ENCODE measurements at regions not wholly inside any gene's neighbourhood (a gene's known extent, or its start where the extent isn't known, plus 50 kb on each side); places are given as distances from the start of the nearest gene placed in this dataset.

GRCh38 chr10:128938558-128938957, 528.5 kb upstream of the MGMT start:
- TF ChIP-seq HNF4A (conservative IDR thresholded peaks at IDR 0.05): no peak
- TF ChIP-seq SP1 (IDR thresholded peaks at IDR 0.05): no peak
- TF ChIP-seq GABPA (IDR thresholded peaks at IDR 0.05 in 1 of 2, conservative IDR thresholded peaks at IDR 0.05 in 1 of 2): no peak
- no peak for TF ChIP-seq CTCF (IDR thresholded peaks at IDR 0.05; ENCODE audit: low read depth, low read length, missing input control)
- no peak for TF ChIP-seq FOXA2 (IDR thresholded peaks at IDR 0.05)
- no peak for TF ChIP-seq YY1 (IDR thresholded peaks at IDR 0.05)
- DNase-seq (ENCODE audit: low spot score): no peak
- WGBS: 86% methylated on average over 3 of the region's 3 CpGs

GRCh38 chr10:128940081-128940480, 527.0 kb upstream of the MGMT start:
- Histone ChIP-seq H3K36me3 (ENCODE audit: control insufficient read depth in 4 of 4, insufficient read depth in 3 of 4, low read depth in 1 of 4, low read length in 3 of 4) (no peaks in the 10 kb centered on the region), H3K27me3 (ENCODE audit: control insufficient read depth in 4 of 4, insufficient read depth in 4 of 4, low read length in 3 of 4) (no peaks in the 10 kb centered on the region), H3K27ac (ENCODE audit: low read depth in 1 of 2, low read length in 2 of 2) (no peak overlapping the region), H3K9ac (ENCODE audit: low read depth in 1 of 2, low read length in 2 of 2) (no peak overlapping the region), H3K4me3 (ENCODE audit: low read depth in 1 of 3, low read length in 3 of 3) (no peak overlapping the region), H3K4me1 (ENCODE audit: control insufficient read depth in 4 of 4, insufficient read depth in 4 of 4, low read length in 3 of 4) (no peaks in the 10 kb centered on the region), H3K9me3 (ENCODE audit: control insufficient read depth in 4 of 4, low read length in 3 of 4) (no peaks in the 10 kb centered on the region)
- 88% methylated on average over 5 of the region's 5 CpGs for WGBS
- no peak for DNase-seq (ENCODE audit: low spot score)
- TF ChIP-seq CTCF (IDR thresholded peaks at IDR 0.05; ENCODE audit: low read depth, low read length, missing input control) (no peak), RAD21 (IDR thresholded peaks at IDR 0.05) (no peak), YY1 (IDR thresholded peaks at IDR 0.05) (no peak), SP1 (IDR thresholded peaks at IDR 0.05) (no peak), FOXA2 (IDR thresholded peaks at IDR 0.05) (no peak), JUND (IDR thresholded peaks at IDR 0.05) (no peak), ZBTB33 (IDR thresholded peaks at IDR 0.05) (no peak), NR2F2 (IDR thresholded peaks at IDR 0.05) (no peak), HNF4G (IDR thresholded peaks at IDR 0.05) (no peak), ATF3 (IDR thresholded peaks at IDR 0.05) (no peak), FOXA1 (IDR thresholded peaks at IDR 0.05) (no peak), RXRA (IDR thresholded peaks at IDR 0.05) (no peak), REST (IDR thresholded peaks at IDR 0.05) (no peak), MAX (IDR thresholded peaks at IDR 0.05) (no peak), HNF4A (conservative IDR thresholded peaks at IDR 0.05) (no peak), EGR1 (IDR thresholded peaks at IDR 0.05; ENCODE audit: low read depth in 2 of 2) (no peak)

More at GRCh38 chr10:128938558-128938957, 528.5 kb upstream of the MGMT start:
- Histone ChIP-seq H3K27ac (ENCODE audit: low read depth in 1 of 2, low read length in 2 of 2) (no peak overlapping the region), H3K27me3 (ENCODE audit: control insufficient read depth in 4 of 4, insufficient read depth in 4 of 4, low read length in 3 of 4) (no peaks in the 10 kb centered on the region), H3K4me3 (ENCODE audit: low read depth in 1 of 3, low read length in 3 of 3) (no peak overlapping the region), H3K9me3 (ENCODE audit: control insufficient read depth in 4 of 4, low read length in 3 of 4) (no peaks in the 10 kb centered on the region), H3K9ac (ENCODE audit: low read depth in 1 of 2, low read length in 2 of 2) (no peak overlapping the region), H3K4me1 (ENCODE audit: control insufficient read depth in 4 of 4, insufficient read depth in 4 of 4, low read length in 3 of 4) (no peaks in the 10 kb centered on the region), H3K36me3 (ENCODE audit: control insufficient read depth in 4 of 4, insufficient read depth in 3 of 4, low read depth in 1 of 4, low read length in 3 of 4) (no peaks in the 10 kb centered on the region)

All from liver (tissue), 8 donors.